ENCODE measurements at regions not wholly inside any gene's neighbourhood (a gene's known extent, or its start where the extent isn't known, plus 50 kb on each side); places are given as distances from the start of the nearest gene placed in this dataset.
A peak's percentile ranks its signal among the peaks of the same experiment; 100 is the strongest.

GRCh38 chr17:70483624-70484023 lies 314.3 kb downstream of the KCNJ2 start:
- no peaks in the 10 kb centered on the region for H3K27me3 ChIP-seq
- intact Hi-C loops (cut with DNase I) = no loop called here
- H3K4me3 ChIP-seq = no peak overlapping the region
- WGBS (ENCODE audit: insufficient coverage, low coverage, low lambda C conversion rate, missing lambda C conversion rate) = 0% methylated on average over 1 of the region's 3 CpGs
- peak in 1 of 4 donors; percentile 16 for ATAC-seq
- H3K9me3 ChIP-seq = no peaks in the 10 kb centered on the region
- no peaks in the 10 kb centered on the region for H3K36me3 ChIP-seq
- TF ChIP-seq, protein P1, sequence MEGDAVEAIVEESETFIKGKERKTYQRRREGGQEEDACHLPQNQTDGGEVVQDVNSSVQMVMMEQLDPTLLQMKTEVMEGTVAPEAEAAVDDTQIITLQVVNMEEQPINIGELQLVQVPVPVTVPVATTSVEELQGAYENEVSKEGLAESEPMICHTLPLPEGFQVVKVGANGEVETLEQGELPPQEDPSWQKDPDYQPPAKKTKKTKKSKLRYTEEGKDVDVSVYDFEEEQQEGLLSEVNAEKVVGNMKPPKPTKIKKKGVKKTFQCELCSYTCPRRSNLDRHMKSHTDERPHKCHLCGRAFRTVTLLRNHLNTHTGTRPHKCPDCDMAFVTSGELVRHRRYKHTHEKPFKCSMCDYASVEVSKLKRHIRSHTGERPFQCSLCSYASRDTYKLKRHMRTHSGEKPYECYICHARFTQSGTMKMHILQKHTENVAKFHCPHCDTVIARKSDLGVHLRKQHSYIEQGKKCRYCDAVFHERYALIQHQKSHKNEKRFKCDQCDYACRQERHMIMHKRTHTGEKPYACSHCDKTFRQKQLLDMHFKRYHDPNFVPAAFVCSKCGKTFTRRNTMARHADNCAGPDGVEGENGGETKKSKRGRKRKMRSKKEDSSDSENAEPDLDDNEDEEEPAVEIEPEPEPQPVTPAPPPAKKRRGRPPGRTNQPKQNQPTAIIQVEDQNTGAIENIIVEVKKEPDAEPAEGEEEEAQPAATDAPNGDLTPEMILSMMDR (IDR thresholded peaks at IDR 0.05) = no peak
- TF ChIP-seq POLR2A (IDR thresholded peaks at IDR 0.05) = no peak
- DNase-seq = no peak
- no peaks in the 10 kb centered on the region for H3K4me1 ChIP-seq
- H3K27ac ChIP-seq = no peak overlapping the region

DNA sequence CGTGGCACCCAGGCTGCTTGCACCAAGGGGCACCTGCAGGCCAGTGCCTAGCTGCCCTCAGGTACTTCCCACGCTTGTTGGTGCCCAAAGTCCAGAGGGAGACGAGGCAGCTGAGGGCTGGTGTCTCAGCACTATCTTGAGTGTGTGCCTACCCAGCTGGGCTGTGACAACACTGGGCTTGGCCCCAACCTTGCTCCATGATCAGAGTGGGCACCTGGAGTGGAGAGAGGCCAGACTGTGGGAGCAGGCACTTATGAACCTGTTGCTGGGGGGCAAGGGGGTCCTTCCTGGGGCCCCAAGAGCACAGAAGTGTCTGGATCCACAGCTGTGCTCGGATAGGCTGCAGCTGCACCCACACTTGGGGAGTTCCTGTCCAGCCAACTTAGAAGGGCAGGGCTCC lies 314.7 kb downstream of the KCNJ2 start:
- WGBS (ENCODE audit: insufficient coverage, low coverage, low lambda C conversion rate, missing lambda C conversion rate) = 22% methylated on average over 3 of the region's 4 CpGs
- intact Hi-C loops (cut with DNase I) = no loop called here
- TF ChIP-seq, protein P1 (IDR thresholded peaks at IDR 0.05) = no peak
- TF ChIP-seq POLR2A (IDR thresholded peaks at IDR 0.05) = no peak
- H3K4me3 ChIP-seq = no peak overlapping the region
- ATAC-seq (peak in 1 of 4 donors; percentile 19), DNase-seq (peak in 1 of 3 donors; percentile 37)
- no peak overlapping the region for H3K27ac ChIP-seq
- H3K27me3 ChIP-seq = no peaks in the 10 kb centered on the region
- no peaks in the 10 kb centered on the region for H3K4me1 ChIP-seq
- H3K9me3 ChIP-seq = no peaks in the 10 kb centered on the region
- no peaks in the 10 kb centered on the region for H3K36me3 ChIP-seq

DNA sequence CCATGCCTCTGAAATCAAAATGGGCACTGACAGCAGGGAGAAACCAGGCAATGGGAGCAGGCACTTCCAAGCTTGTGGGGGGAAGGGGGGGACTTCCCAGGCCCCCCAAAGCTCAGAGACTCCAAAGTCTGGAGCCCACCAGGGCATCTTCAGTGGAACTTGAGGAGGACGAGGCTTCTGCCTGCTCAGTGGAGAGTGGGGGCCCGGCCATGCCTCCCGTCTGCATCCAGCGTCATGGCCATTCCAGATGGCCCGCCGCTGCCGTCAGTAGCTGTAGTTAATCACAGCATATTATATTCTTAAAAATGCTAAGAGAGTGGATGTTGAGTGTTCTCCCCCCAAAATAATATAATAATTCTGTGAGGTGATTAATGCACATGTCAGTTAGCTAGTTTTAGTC lies 315.2 kb downstream of the KCNJ2 start:
- Histone ChIP-seq H3K9me3 (no peaks in the 10 kb centered on the region), H3K4me3 (no peak overlapping the region), H3K27me3 (no peaks in the 10 kb centered on the region), H3K27ac (no peak overlapping the region), H3K4me1 (no peaks in the 10 kb centered on the region), H3K36me3 (no peaks in the 10 kb centered on the region)
- intact Hi-C loops (cut with DNase I) = no loop called here
- WGBS (ENCODE audit: insufficient coverage, low coverage, low lambda C conversion rate, missing lambda C conversion rate) = no CpG with 5 or more reads among the region's 7 CpGs
- DNase-seq (peak in 1 of 3 donors; percentile 36), ATAC-seq (no peak)
- TF ChIP-seq, protein P1 (IDR thresholded peaks at IDR 0.05) = no peak
- no peak for TF ChIP-seq POLR2A (IDR thresholded peaks at IDR 0.05)

DNA sequence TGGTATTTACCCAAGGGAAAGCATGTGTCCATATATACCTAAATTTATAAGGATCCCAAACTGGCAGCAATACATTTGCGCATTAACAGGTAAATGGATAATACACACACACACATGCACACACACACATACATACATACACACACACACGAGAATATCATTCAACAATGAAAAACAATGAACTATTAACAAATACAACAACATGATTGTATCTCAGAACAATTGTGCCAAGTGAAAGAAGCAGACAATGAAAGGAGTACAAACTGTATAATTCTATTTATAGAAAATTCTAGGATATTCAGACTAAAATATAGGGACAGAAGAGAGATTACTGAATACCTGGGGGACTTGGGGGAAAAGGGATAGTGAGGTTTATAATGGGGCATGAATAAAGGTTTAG lies 323.0 kb downstream of the KCNJ2 start:
- intact Hi-C loops (cut with DNase I) = no loop called here
- no peak overlapping the region for H3K4me3 ChIP-seq
- no peaks in the 10 kb centered on the region for H3K36me3 ChIP-seq
- WGBS (ENCODE audit: insufficient coverage, low coverage, low lambda C conversion rate, missing lambda C conversion rate) = 16% methylated on average over 2 of the region's 2 CpGs
- H3K27ac ChIP-seq = no peak overlapping the region
- no peaks in the 10 kb centered on the region for H3K9me3 ChIP-seq
- no peaks in the 10 kb centered on the region for H3K4me1 ChIP-seq
- TF ChIP-seq POLR2A (IDR thresholded peaks at IDR 0.05) = no peak
- TF ChIP-seq, protein P1 (IDR thresholded peaks at IDR 0.05) = no peak
- DNase-seq = no peak
- no peak for ATAC-seq
- no peaks in the 10 kb centered on the region for H3K27me3 ChIP-seq

GRCh38 chr17:70493277-70493874 lies 324.0 kb downstream of the KCNJ2 start:
- Histone ChIP-seq H3K4me1 (no peaks in the 10 kb centered on the region), H3K27ac (no peak overlapping the region), H3K4me3 (no peak overlapping the region), H3K36me3 (no peaks in the 10 kb centered on the region), H3K9me3 (no peaks in the 10 kb centered on the region), H3K27me3 (no peaks in the 10 kb centered on the region)
- 46% methylated on average over 3 of the region's 3 CpGs for WGBS (ENCODE audit: insufficient coverage, low coverage, low lambda C conversion rate, missing lambda C conversion rate)
- TF ChIP-seq, protein P1 (IDR thresholded peaks at IDR 0.05) = no peak
- intact Hi-C loops (cut with DNase I) = no loop called here
- no peak for ATAC-seq
- no peak for DNase-seq
